RWPE1 (cell line): ENCODE measurements at regions not wholly inside any gene's neighbourhood (a gene's known extent, or its start where the extent isn't known, plus 50 kb on each side); places are given as distances from the start of the nearest gene placed in this dataset.
"Not testable (repeated sequence)": the region's sequence is repeated elsewhere in the genome, so short reads cannot be mapped to it uniquely, and the experiment has no call there.

ENCODE experiments used
- CTCF ChIA-PET: fragments of 350-600 bp; sonication (Branson Sonifier 250); formaldehyde crosslinking; extraction: SDS; loops from one replicate; lab custom pipeline; 2021; lab: Yijun Ruan, JAX
- POLR2A ChIA-PET: fragments of 400-600 bp; formaldehyde crosslinking; extraction: SDS; loops from one replicate; lab custom pipeline; 2020; ENCODE audit warnings: antibody characterized with exemption; ENCODE audit not compliant: low non-redundant PET; lab: Yijun Ruan, JAX
- DNase-seq: peaks from one replicate; pipeline ENCODE4 v3.0.0; 2012; ENCODE audit warnings: low spot score
- H3K27ac ChIP-seq: fragments of 450-650 bp; 2 replicates; pipeline ENCODE4 v1.5.1; 2017
- TF ChIP-seq, protein P1 (sequence below): fragments of 450-650 bp; conservative IDR thresholded peaks from 2 replicates; pipeline ENCODE4 v1.5.1; 2017; ENCODE audit warnings: low read depth, mild to moderate bottlenecking

DNA sequence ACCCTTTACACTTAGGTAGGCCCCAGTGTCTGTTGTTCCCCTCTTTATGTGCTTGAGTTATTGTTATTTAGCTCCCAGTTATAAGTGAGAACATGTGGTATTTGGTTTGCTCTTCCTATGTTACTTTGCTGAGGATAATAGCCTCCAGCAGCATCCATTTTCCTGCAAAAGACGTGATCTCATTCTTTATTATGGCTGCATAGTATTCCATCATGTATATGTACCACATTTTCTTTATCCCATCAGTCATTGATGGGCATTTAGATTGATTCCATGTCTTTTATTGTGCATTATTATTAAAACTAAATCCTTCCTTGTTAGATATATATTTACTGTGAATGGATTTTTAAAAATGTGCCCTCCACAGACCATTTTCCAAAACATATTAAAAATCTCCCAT is 1137.3 kb upstream of the ADGRB3 start:
- POLR2A ChIA-PET = no interaction called here
- CTCF ChIA-PET = no interaction called here
- DNase-seq = no peak
- TF ChIP-seq, protein P1, sequence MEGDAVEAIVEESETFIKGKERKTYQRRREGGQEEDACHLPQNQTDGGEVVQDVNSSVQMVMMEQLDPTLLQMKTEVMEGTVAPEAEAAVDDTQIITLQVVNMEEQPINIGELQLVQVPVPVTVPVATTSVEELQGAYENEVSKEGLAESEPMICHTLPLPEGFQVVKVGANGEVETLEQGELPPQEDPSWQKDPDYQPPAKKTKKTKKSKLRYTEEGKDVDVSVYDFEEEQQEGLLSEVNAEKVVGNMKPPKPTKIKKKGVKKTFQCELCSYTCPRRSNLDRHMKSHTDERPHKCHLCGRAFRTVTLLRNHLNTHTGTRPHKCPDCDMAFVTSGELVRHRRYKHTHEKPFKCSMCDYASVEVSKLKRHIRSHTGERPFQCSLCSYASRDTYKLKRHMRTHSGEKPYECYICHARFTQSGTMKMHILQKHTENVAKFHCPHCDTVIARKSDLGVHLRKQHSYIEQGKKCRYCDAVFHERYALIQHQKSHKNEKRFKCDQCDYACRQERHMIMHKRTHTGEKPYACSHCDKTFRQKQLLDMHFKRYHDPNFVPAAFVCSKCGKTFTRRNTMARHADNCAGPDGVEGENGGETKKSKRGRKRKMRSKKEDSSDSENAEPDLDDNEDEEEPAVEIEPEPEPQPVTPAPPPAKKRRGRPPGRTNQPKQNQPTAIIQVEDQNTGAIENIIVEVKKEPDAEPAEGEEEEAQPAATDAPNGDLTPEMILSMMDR = no peak
- H3K27ac ChIP-seq = no peak overlapping the region

DNA sequence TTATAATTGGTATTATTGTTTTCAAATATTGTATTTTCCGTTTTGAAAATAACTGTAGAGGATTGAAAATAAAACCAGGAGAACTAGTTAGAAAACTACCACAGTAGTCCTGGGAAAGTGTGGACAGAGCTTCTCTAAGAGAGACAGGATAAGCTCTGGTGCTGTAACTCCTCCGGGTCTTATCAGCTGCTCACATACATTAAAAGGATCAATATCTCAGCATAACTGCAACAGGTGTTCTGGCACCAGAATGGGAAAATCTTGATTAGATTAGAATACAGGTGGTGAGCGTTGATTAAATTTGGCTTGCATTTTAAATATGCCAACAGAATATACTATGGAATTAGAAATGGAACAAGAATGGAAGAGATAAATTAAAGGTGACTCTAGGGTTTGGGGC is 1138.9 kb upstream of the ADGRB3 start:
- DNase-seq = no peak
- no peak overlapping the region for H3K27ac ChIP-seq
- TF ChIP-seq, protein P1 = no peak
- POLR2A ChIA-PET = no interaction called here
- CTCF ChIA-PET = interaction anchor here (0.6 kb wide), 1 partner anchor 1007 kb away, joined by 6 read pairs; no protein-coding TSS in a partner anchor

DNA sequence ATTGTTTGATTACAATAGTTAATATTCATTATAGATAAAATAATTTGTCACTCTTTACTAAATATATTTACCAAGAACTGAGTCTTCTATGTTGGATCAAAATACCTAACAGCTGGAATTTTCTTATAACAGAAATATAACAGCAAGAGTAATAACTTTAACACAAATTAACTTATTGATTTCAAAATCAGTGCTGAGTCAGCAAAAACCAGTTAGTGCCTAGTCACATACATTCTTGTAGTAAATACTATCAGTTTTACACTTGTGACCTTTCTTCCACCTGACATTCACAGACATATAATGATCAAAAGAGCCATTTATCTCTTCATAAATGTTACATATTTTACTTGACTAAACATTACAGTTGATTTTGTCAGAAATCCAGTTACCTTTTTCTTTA is 1141.4 kb upstream of the ADGRB3 start:
- ChIA-PET CTCF (no interaction called here), POLR2A (no interaction called here)
- TF ChIP-seq, protein P1 = no peak
- DNase-seq = no peak
- no peak overlapping the region for H3K27ac ChIP-seq

DNA sequence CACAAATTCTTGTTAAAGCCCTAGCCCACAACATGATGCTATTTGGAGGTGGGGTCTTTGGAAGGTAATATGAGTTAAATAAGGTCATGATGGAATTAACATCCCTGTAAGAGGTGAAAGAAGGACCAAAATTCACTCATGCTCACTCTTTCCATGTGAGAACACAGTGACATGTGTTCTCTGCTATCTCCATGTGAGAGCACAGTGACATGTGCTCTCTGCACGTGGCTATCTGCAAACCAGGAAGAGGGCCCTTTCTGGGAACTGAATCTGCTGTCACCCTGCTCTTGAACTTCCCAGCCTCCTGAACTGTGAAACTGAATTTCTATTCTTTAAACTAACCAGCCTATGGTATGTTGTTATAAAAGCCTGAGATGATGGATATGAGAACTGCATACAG is 1159.4 kb upstream of the ADGRB3 start:
- CTCF ChIA-PET = no interaction called here
- no peak overlapping the region for H3K27ac ChIP-seq
- DNase-seq = no peak
- POLR2A ChIA-PET = no interaction called here
- TF ChIP-seq, protein P1 = no peak

DNA sequence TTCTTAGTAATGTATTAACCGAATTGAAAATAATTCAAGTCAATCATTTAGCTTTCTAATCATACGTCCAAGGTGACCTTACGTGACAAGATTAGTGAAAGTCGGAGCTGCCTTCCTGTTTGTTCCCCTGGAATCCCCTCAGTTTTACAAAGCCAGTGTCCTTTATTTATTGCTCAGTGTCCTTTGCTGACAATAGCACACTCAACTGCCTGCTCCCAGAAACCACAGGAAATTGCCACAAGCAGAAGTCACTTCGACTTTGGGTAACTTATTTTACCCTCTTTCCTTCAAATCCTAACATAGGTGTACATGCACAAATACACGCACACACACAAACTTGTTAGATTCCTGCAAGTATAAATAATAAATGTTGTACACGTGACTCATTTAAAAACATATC is 1167.7 kb upstream of the ADGRB3 start:
- no peak for DNase-seq
- H3K27ac ChIP-seq = no peak overlapping the region
- TF ChIP-seq, protein P1 = no peak
- POLR2A ChIA-PET = no interaction called here
- CTCF ChIA-PET = interaction anchor here (0.6 kb wide), 1 partner anchor 650 kb away, joined by 3 read pairs; no protein-coding TSS in a partner anchor

DNA sequence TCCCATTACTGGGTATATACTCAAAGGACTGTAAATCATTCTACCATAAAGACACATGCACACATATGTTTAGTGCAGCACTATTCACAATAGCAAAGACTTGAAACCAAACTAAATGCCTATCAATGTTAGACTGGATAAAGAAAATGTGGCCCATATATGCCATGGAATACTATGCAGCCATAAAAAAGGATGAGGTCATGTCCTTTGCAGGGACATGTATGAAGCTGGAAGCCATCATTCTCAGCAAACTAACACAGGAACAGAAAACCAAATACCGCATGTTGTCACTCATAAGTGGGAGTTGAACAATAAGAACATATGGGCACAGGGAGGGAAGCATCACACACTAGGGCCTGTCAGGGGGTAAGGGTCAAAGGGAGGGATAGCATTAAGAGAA is 1172.4 kb upstream of the ADGRB3 start:
- DNase-seq, CTCF ChIA-PET, POLR2A ChIA-PET, H3K27ac ChIP-seq: not testable (repeated sequence)

DNA sequence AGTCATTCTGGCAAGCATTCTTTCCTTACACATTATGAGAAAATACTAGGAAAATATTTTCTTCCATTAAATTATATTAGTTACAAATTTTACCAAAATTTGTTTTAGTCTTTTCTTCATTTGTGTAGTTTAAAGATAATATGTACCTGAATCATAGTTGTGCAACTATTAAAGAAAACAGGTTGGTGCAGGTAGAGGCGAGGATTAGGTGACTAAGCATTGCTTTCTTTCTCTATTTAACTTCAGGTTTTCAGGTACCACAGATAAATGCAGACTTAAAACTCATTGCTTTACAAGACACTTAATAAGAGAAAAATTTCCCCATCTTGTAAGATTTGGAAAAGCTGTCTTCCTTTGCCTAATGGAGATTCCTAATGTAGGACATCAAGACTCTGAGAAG is 1175.5 kb upstream of the ADGRB3 start:
- no peak overlapping the region for H3K27ac ChIP-seq
- ChIA-PET POLR2A (no interaction called here), CTCF (interaction anchor here (0.7 kb wide), 1 partner anchor 463 kb away, joined by 3 read pairs; no protein-coding TSS in a partner anchor)
- DNase-seq = peak; percentile 8
- TF ChIP-seq, protein P1 = no peak
